ENCODE measurements at regions not wholly inside any gene's neighbourhood (a gene's known extent, or its start where the extent isn't known, plus 50 kb on each side); places are given as distances from the start of the nearest gene placed in this dataset.
A peak's percentile ranks its signal among the peaks of the same experiment; 100 is the strongest.
"Not testable (repeated sequence)": the region's sequence is repeated elsewhere in the genome, so short reads cannot be mapped to it uniquely, and the experiment has no call there.

GRCh38 chr5:16987776-16988175, 51.7 kb upstream of the MYO10 start:
- H3K36me3 ChIP-seq (ENCODE audit: control insufficient read depth, insufficient read depth, low read length, severe bottlenecking): no peaks in the 10 kb centered on the region
- H3K27me3 ChIP-seq (replicated peaks; ENCODE audit: control insufficient read depth, insufficient read depth, low read length): no peaks in the 10 kb centered on the region
- DNase-seq (ENCODE audit: low read depth): no peak
- no peak overlapping the region for H3K4me3 ChIP-seq (ENCODE audit: low read length)
- no peaks in the 10 kb centered on the region for H3K9me3 ChIP-seq (ENCODE audit: control insufficient read depth, low read length)
- no peak overlapping the region for H3K9ac ChIP-seq (ENCODE audit: low read length)
- H3K4me1 ChIP-seq (ENCODE audit: control insufficient read depth, insufficient read depth, low read length): peaks cover 2% of the 10 kb centered on the region

DNA sequence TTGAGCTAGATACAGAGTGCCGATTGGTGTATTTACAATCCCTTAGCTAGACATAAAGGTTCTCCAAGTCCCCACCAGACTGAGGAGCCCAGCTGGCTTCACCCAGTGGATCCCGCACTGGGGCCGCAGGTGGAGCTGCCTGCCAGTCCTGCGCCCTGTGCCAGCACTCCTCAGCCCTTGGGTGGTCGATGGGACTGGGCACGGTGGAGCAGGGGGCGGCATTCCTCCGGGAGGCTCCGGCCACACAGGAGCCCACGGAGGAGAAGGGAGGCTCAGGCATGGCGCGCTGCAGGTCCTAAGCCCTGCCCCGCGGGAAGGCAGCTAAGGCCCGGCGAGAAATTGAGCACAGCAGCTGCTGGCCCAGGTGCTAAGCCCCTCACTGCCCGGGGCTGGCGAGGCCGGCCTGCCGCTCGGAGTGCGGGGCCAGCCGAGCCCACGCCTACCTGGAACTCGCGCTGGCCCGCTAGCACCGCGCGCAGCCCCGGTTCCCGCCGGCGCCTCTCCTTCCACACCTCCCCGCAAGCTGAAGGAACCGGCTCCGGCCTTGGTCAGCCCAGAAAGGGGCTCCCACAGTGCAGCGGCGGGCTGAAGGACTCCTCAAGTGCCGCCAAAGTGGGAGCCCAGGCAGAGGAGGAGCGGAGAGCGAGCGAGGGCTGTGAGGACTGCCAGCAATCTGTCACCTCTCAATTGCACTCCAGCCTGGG, 54.9 kb upstream of the MYO10 start:
- not testable (repeated sequence) for H3K4me1 ChIP-seq (ENCODE audit: control insufficient read depth, insufficient read depth, low read length); DNase-seq (ENCODE audit: low read depth); H3K9ac ChIP-seq (ENCODE audit: low read length); H3K27me3 ChIP-seq (replicated peaks; ENCODE audit: control insufficient read depth, insufficient read depth, low read length); H3K4me3 ChIP-seq (ENCODE audit: low read length); H3K9me3 ChIP-seq (ENCODE audit: control insufficient read depth, low read length); H3K36me3 ChIP-seq (ENCODE audit: control insufficient read depth, insufficient read depth, low read length, severe bottlenecking)

- Histone ChIP-seq H3K27me3 (replicated peaks; ENCODE audit: control insufficient read depth, insufficient read depth, low read length) (no peaks in the 10 kb centered on the region), H3K9me3 (ENCODE audit: control insufficient read depth, low read length) (no peaks in the 10 kb centered on the region), H3K4me3 (ENCODE audit: low read length) (no peak overlapping the region), H3K9ac (ENCODE audit: low read length) (no peak overlapping the region), H3K4me1 (ENCODE audit: control insufficient read depth, insufficient read depth, low read length) (no peaks in the 10 kb centered on the region), H3K36me3 (ENCODE audit: control insufficient read depth, insufficient read depth, low read length, severe bottlenecking) (no peaks in the 10 kb centered on the region)
- DNase-seq (ENCODE audit: low read depth): peak; percentile 21
These were observed 55.9 kb upstream of the MYO10 start for GRCh38 chr5:16992006-16992405.

DNA sequence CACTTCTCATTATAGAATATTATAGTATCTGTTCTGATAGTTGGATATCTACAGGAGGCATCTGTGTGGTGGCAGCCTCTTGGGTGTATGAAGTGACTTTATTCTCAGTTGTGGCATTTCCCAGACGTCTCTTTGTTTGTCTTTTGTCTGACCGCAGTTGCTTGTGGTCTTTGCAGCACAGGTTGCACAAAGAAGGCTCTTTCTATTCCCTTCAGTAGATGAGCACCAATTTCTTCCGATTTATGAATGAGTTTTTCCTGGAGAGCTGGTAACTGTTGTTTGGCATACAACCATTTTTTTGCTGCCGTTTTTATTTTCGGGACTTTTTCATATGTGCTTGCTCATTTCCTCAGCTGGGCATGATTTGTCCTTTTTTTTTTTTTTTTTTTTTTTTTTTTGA, 56.4 kb upstream of the MYO10 start:
- DNase-seq (ENCODE audit: low read depth): no peak
- no peaks in the 10 kb centered on the region for H3K9me3 ChIP-seq (ENCODE audit: control insufficient read depth, low read length)
- H3K27me3 ChIP-seq (replicated peaks; ENCODE audit: control insufficient read depth, insufficient read depth, low read length): no peaks in the 10 kb centered on the region
- H3K4me1 ChIP-seq (ENCODE audit: control insufficient read depth, insufficient read depth, low read length): no peaks in the 10 kb centered on the region
- no peak overlapping the region for H3K4me3 ChIP-seq (ENCODE audit: low read length)
- H3K36me3 ChIP-seq (ENCODE audit: control insufficient read depth, insufficient read depth, low read length, severe bottlenecking): no peaks in the 10 kb centered on the region
- no peak overlapping the region for H3K9ac ChIP-seq (ENCODE audit: low read length)

DNA sequence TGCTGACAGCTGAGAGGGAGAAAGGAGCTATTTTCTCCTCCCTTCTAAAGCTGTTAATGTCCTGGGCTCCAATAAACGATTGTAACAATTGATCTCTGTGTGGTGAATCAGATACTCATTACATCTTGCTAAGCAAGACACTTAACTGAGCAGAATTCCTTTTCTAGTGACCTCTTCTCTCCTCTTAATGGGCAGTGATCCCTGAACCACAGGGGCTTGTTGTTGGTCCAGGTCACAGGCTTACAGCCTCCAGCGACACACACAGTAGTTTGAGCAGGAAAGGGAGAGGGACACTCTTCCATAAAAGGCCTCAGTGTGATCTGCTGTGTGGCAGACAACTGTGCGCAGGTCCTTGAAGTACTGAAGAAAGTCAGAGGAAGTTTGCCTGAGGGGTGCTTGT, 58.5 kb upstream of the MYO10 start:
- peak; percentile 27 for DNase-seq (ENCODE audit: low read depth)
- Histone ChIP-seq H3K9me3 (ENCODE audit: control insufficient read depth, low read length) (no peaks in the 10 kb centered on the region), H3K9ac (ENCODE audit: low read length) (no peak overlapping the region), H3K27me3 (replicated peaks; ENCODE audit: control insufficient read depth, insufficient read depth, low read length) (no peaks in the 10 kb centered on the region), H3K4me1 (ENCODE audit: control insufficient read depth, insufficient read depth, low read length) (no peaks in the 10 kb centered on the region), H3K4me3 (ENCODE audit: low read length) (no peak overlapping the region), H3K36me3 (ENCODE audit: control insufficient read depth, insufficient read depth, low read length, severe bottlenecking) (no peaks in the 10 kb centered on the region)

- DNase-seq (ENCODE audit: low read depth): no peak
- H3K36me3 ChIP-seq (ENCODE audit: control insufficient read depth, insufficient read depth, low read length, severe bottlenecking): no peaks in the 10 kb centered on the region
- no peak overlapping the region for H3K4me3 ChIP-seq (ENCODE audit: low read length)
- H3K4me1 ChIP-seq (ENCODE audit: control insufficient read depth, insufficient read depth, low read length): peaks cover 1% of the 10 kb centered on the region
- no peaks in the 10 kb centered on the region for H3K9me3 ChIP-seq (ENCODE audit: control insufficient read depth, low read length)
- H3K27me3 ChIP-seq (replicated peaks; ENCODE audit: control insufficient read depth, insufficient read depth, low read length): no peaks in the 10 kb centered on the region
- H3K9ac ChIP-seq (ENCODE audit: low read length): no peak overlapping the region
These were observed 59.3 kb upstream of the MYO10 start for GRCh38 chr5:16995372-16995771.

- Histone ChIP-seq H3K4me1 (ENCODE audit: control insufficient read depth, insufficient read depth, low read length) (peaks cover 11% of the 10 kb centered on the region), H3K4me3 (ENCODE audit: low read length) (peak overlapping the region; percentile 16), H3K27me3 (replicated peaks; ENCODE audit: control insufficient read depth, insufficient read depth, low read length) (no peaks in the 10 kb centered on the region), H3K9ac (ENCODE audit: low read length) (no peak overlapping the region), H3K36me3 (ENCODE audit: control insufficient read depth, insufficient read depth, low read length, severe bottlenecking) (no peaks in the 10 kb centered on the region), H3K9me3 (ENCODE audit: control insufficient read depth, low read length) (no peaks in the 10 kb centered on the region)
- DNase-seq (ENCODE audit: low read depth): peak; percentile 92
These were observed 64.3 kb upstream of the MYO10 start for GRCh38 chr5:17000291-17000939.

- no peaks in the 10 kb centered on the region for H3K36me3 ChIP-seq (ENCODE audit: control insufficient read depth, insufficient read depth, low read length, severe bottlenecking)
- H3K4me1 ChIP-seq (ENCODE audit: control insufficient read depth, insufficient read depth, low read length): peaks cover 11% of the 10 kb centered on the region
- DNase-seq (ENCODE audit: low read depth): no peak
- H3K27me3 ChIP-seq (replicated peaks; ENCODE audit: control insufficient read depth, insufficient read depth, low read length): no peaks in the 10 kb centered on the region
- no peak overlapping the region for H3K9ac ChIP-seq (ENCODE audit: low read length)
- no peak overlapping the region for H3K4me3 ChIP-seq (ENCODE audit: low read length)
- H3K9me3 ChIP-seq (ENCODE audit: control insufficient read depth, low read length): no peaks in the 10 kb centered on the region
These were observed 65.3 kb upstream of the MYO10 start for GRCh38 chr5:17001428-17001827.

DNA sequence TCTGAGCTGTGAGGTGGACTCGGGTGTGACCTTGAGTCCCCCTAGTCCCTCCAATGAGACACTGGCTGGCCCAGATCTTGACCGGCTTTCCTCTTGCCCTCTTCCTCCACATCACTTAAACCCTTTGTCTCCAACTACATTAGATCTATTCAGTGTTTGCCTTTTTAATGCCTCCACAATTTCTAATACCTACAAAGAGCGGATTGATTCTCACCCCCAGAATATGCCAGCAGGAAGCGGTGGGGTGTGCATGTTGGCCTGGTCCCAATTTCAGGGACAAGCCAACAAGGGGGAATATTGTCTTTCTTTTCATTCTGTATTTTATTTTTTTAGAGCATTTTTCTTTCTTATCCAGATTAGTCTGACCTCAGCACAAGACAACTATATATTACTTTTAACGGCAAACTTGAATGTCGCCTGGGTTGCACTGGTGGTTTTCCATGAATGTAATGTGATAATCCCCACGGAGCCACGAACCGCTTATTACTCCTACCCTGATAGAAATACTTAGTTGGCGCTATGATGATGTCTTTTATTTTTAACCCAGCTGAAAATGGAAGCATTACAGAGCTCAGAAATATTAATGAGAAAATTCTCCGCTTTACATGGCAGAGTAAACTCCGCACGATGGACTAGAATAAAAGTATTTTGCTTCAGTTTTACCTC, 68.5 kb upstream of the MYO10 start:
- Histone ChIP-seq H3K9me3 (ENCODE audit: control insufficient read depth, low read length) (no peaks in the 10 kb centered on the region), H3K36me3 (ENCODE audit: control insufficient read depth, insufficient read depth, low read length, severe bottlenecking) (no peaks in the 10 kb centered on the region), H3K9ac (ENCODE audit: low read length) (no peak overlapping the region), H3K27me3 (replicated peaks; ENCODE audit: control insufficient read depth, insufficient read depth, low read length) (no peaks in the 10 kb centered on the region), H3K4me3 (ENCODE audit: low read length) (no peak overlapping the region), H3K4me1 (ENCODE audit: control insufficient read depth, insufficient read depth, low read length) (peaks cover 11% of the 10 kb centered on the region)
- no peak for DNase-seq (ENCODE audit: low read depth)

GRCh38 chr5:17005107-17005828, 69.2 kb upstream of the MYO10 start:
- H3K9ac ChIP-seq (ENCODE audit: low read length): no peak overlapping the region
- no peaks in the 10 kb centered on the region for H3K36me3 ChIP-seq (ENCODE audit: control insufficient read depth, insufficient read depth, low read length, severe bottlenecking)
- H3K4me1 ChIP-seq (ENCODE audit: control insufficient read depth, insufficient read depth, low read length): peaks cover 11% of the 10 kb centered on the region
- no peaks in the 10 kb centered on the region for H3K9me3 ChIP-seq (ENCODE audit: control insufficient read depth, low read length)
- no peaks in the 10 kb centered on the region for H3K27me3 ChIP-seq (replicated peaks; ENCODE audit: control insufficient read depth, insufficient read depth, low read length)
- no peak overlapping the region for H3K4me3 ChIP-seq (ENCODE audit: low read length)
- no peak for DNase-seq (ENCODE audit: low read depth)

DNA sequence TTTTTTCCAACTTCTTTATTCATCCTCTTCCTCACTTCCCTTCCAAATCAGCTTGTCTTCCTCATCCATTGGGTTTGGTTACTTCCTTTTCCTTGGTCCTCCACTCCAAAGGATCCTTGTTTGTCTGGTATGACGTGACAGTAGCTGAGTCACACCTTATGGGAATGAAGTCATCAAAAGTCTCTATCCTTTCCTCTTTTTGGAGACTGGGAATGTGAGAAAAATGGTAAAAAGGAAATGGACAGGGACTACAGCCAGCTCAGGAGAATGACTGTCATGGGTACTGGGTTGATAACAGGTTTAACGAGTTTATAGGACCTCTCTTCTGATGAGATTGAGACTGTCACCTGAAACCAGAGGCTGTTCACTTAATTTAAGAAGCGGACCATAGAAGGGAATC, 76.2 kb upstream of the MYO10 start:
- no peaks in the 10 kb centered on the region for H3K27me3 ChIP-seq (replicated peaks; ENCODE audit: control insufficient read depth, insufficient read depth, low read length)
- no peaks in the 10 kb centered on the region for H3K9me3 ChIP-seq (ENCODE audit: control insufficient read depth, low read length)
- no peak overlapping the region for H3K4me3 ChIP-seq (ENCODE audit: low read length)
- no peaks in the 10 kb centered on the region for H3K36me3 ChIP-seq (ENCODE audit: control insufficient read depth, insufficient read depth, low read length, severe bottlenecking)
- H3K4me1 ChIP-seq (ENCODE audit: control insufficient read depth, insufficient read depth, low read length): peaks cover 6% of the 10 kb centered on the region
- DNase-seq (ENCODE audit: low read depth): no peak
- no peak overlapping the region for H3K9ac ChIP-seq (ENCODE audit: low read length)
